HCT116 (cell line): ENCODE measurements at regions not wholly inside any gene's neighbourhood (a gene's known extent, or its start where the extent isn't known, plus 50 kb on each side); places are given as distances from the start of the nearest gene placed in this dataset.

Experiments
- ATAC-seq: fragments of 200-7000 bp; cut with Tn5 transposase; 2 replicates; pipeline ENCODE4 v1.9.1; 2020; ENCODE audit warnings: mild to moderate bottlenecking, moderate library complexity
- BruUV-seq: library from RNA; stranded (reverse); fragments of 400-500 nt; replicated peaks from 2 replicates; lab custom pipeline; 2021; lab: Mats Ljungman, UMichigan
- CTCF ChIA-PET: fragments of 300-600 bp; sonication (Branson Sonifier 250); formaldehyde crosslinking; loops from one replicate; lab custom pipeline; 2021; ENCODE audit warnings: antibody characterized with exemption; lab: Charles Lee
- POLR2A ChIA-PET: fragments of 300-600, 350-600 bp; sonication (Branson Sonifier 250); formaldehyde crosslinking; loops from one replicate; lab custom pipeline; 2021; ENCODE audit warnings: antibody characterized with exemption; lab: Charles Lee
- RAD21 ChIA-PET, 2 experiments: fragments of 300-600 bp; sonication (Branson Sonifier 250); formaldehyde crosslinking; loops; one replicate each; lab custom pipeline; 2023; ENCODE audit warnings: low total read pairs in 2 of 2; ENCODE audit not compliant: uncharacterized antibody in 2 of 2, unreplicated experiment in 2 of 2, low non-redundant PET in 1 of 2; lab: Charles Lee
- DNase-seq: peaks from one replicate; pipeline ENCODE4 v3.0.0-alpha.2; 2010; ENCODE audit warnings: low read depth, low spot score
- H2AFZ ChIP-seq: fragments of 200-600 bp; shearing (Covaris generic), sonication (generic); 2 replicates; pipeline ENCODE4 v1.6.1; 2017; ENCODE audit warnings: low read depth, mixed run types, mixed read lengths, antibody characterized with exemption, low read length; ENCODE audit not compliant: poor library complexity, severe bottlenecking
- H3K27ac ChIP-seq: 2 replicates; pipeline ENCODE4 v1.5.1; 2012; ENCODE audit warnings: low read depth, low read length
- H3K27me3 ChIP-seq: fragments of 200-600 bp; sonication (generic); 2 replicates; pipeline ENCODE4 v1.6.1; 2016; ENCODE audit warnings: mixed run types, low read length, mixed read lengths; ENCODE audit not compliant: insufficient read depth
- H3K36me3 ChIP-seq, 2 experiments: fragments of 200-500 bp in 1 of 2; fragments of 200-600 bp in 1 of 2; sonication (Bioruptor generic) in 1 of 2; sonication (generic) in 1 of 2; 2 replicates each; pipeline versions ENCODE4 v1.5.1 to v1.6.1; 2014 to 2016; ENCODE audit warnings: low read length in 2 of 2, inconsistent platforms in 1 of 2, mixed read lengths in 1 of 2, mixed run types in 1 of 2; ENCODE audit not compliant: insufficient read depth in 2 of 2, control insufficient read depth in 1 of 2
- H3K4me1 ChIP-seq, 2 experiments: fragments of 200-600 bp in 1 of 2; sonication (generic) in 1 of 2; 2 replicates each; pipeline versions ENCODE4 v1.5.1 to v1.6.1; 2012 to 2017; ENCODE audit warnings: low read length in 2 of 2, inconsistent platforms in 1 of 2, mild to moderate bottlenecking in 1 of 2, mixed read lengths in 1 of 2, mixed run types in 1 of 2, moderate library complexity in 1 of 2; ENCODE audit not compliant: insufficient read depth in 2 of 2, control insufficient read depth in 1 of 2
- H3K4me2 ChIP-seq: fragments of 200-600 bp; sonication (generic); 2 replicates; pipeline ENCODE4 v1.6.1; 2017; ENCODE audit warnings: mixed run types, low read length, mixed read lengths
- H3K4me3 ChIP-seq, 2 experiments: fragments of 200-600 bp in 1 of 2; sonication (generic) in 1 of 2; replicated peaks in 1 of 2; 2 replicates each; pipeline ENCODE4 v1.5.1; 2011 to 2016; ENCODE audit warnings: low read length in 2 of 2, control low read depth in 1 of 2, low read depth in 1 of 2, mild to moderate bottlenecking in 1 of 2, mixed read lengths in 1 of 2, mixed run types in 1 of 2
- H3K79me2 ChIP-seq: fragments of 200-600 bp; sonication (generic); 2 replicates; pipeline ENCODE4 v1.6.1; 2017; ENCODE audit warnings: mild to moderate bottlenecking, mixed run types, low read length, moderate library complexity, mixed read lengths; ENCODE audit not compliant: insufficient read depth
- H3K9ac ChIP-seq: fragments of 200-600 bp; sonication (generic); 2 replicates; pipeline ENCODE4 v1.6.1; 2016; ENCODE audit warnings: low read length, mixed read lengths
- H3K9me2 ChIP-seq: fragments of 200-600 bp; sonication (generic), shearing (Covaris generic); 2 replicates; pipeline ENCODE4 v1.6.1; 2017; ENCODE audit warnings: mixed run types, mild to moderate bottlenecking, moderate library complexity; ENCODE audit not compliant: insufficient read depth
- H3K9me3 ChIP-seq, 2 experiments: fragments of 200-500 bp in 1 of 2; fragments of 200-600 bp in 1 of 2; sonication (Bioruptor generic) in 1 of 2; sonication (generic) in 1 of 2; 2 replicates each; pipeline ENCODE4 v1.6.1; 2014 to 2017; ENCODE audit warnings: low read length in 2 of 2, mixed read lengths in 2 of 2, inconsistent platforms in 1 of 2, low read depth in 1 of 2, mild to moderate bottlenecking in 1 of 2, mixed run types in 1 of 2, moderate library complexity in 1 of 2; ENCODE audit not compliant: control insufficient read depth in 1 of 2, insufficient read depth in 1 of 2
- H4K20me1 ChIP-seq: fragments of 200-600 bp; sonication (generic), shearing (Covaris generic); 2 replicates; pipeline ENCODE4 v1.6.1; 2017; ENCODE audit warnings: mixed run types, mild to moderate bottlenecking, moderate library complexity; ENCODE audit not compliant: insufficient read depth
- ELF1 ChIP-seq: IDR thresholded peaks from 2 replicates; pipeline ENCODE4 v1.6.1; 2012; ENCODE audit warnings: low read depth, borderline replicate concordance
- JUND ChIP-seq: IDR thresholded peaks from 2 replicates; pipeline ENCODE4 v1.6.1; 2012
- POLR2AphosphoS5 ChIP-seq: IDR thresholded peaks from 2 replicates; pipeline ENCODE4 v1.6.1; 2011; ENCODE audit warnings: mild to moderate bottlenecking, low read depth, low read length, moderate library complexity
- RAD21 ChIP-seq: IDR thresholded peaks from 2 replicates; pipeline ENCODE4 v1.6.1; 2012; ENCODE audit warnings: low read depth, mild to moderate bottlenecking
- SIN3A ChIP-seq: IDR thresholded peaks from 2 replicates; pipeline ENCODE4 v1.6.1; 2012; ENCODE audit warnings: low read depth
- TCF7L2 ChIP-seq: IDR thresholded peaks from 2 replicates; pipeline ENCODE4 v1.7.0; 2011; ENCODE audit warnings: borderline replicate concordance, inconsistent platforms; ENCODE audit not compliant: insufficient read depth, insufficient read length; ENCODE audit errors: extremely low read depth
- YY1 ChIP-seq: IDR thresholded peaks from 2 replicates; pipeline ENCODE4 v1.6.1; 2011; ENCODE audit warnings: low read length, low read depth, moderate library complexity, mild to moderate bottlenecking; ENCODE audit not compliant: insufficient replicate concordance; ENCODE audit errors: extremely low read depth
- intact Hi-C: fragments of 100-400 bp; cut with micrococcal nuclease; formaldehyde crosslinking; loops from 2 replicates; pipeline ENCODE4 v1.10.0; 2022
- TF ChIP-seq, protein P1 (sequence below): IDR thresholded peaks from 2 replicates; pipeline ENCODE4 v1.6.1; 2012
- TF ChIP-seq, protein P2 (sequence below): IDR thresholded peaks from 2 replicates; pipeline ENCODE4 v1.6.1; 2012
- TF ChIP-seq, protein P3 (sequence below): IDR thresholded peaks from 2 replicates; pipeline ENCODE4 v1.6.1; 2011; ENCODE audit warnings: mild to moderate bottlenecking, low read length, moderate library complexity; ENCODE audit not compliant: insufficient replicate concordance; ENCODE audit errors: extremely low read depth

DNA sequence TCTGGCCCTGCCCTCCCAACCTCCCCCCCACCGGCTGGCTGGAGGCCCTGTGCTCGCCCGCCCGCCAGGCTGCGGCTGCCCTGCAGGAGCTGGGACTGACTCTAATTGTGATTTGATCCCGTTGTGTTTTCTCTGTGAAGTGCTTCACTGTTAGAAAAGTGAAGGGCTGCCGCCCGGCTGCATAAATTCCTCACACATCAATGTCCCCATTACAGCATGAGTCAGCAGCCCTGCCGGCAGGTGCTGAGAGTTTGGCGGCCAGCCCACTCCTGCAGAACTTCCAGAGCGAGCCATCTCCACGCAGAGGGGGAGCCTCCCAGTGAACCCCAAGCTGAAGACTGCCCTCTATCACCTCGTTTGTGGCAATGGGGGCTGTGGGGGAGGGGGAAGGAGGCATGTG is 137.9 kb downstream of the DLL1 start:
- H3K27ac ChIP-seq: peak overlapping the region; percentile 67
- H3K4me1 ChIP-seq: peaks cover 17 to 22% of the 10 kb centered on the region in 2 experiments
- H3K36me3 ChIP-seq: no peaks in the 10 kb centered on the region
- no TSS peak for BruUV-seq
- H2AFZ ChIP-seq: no peak overlapping the region
- ATAC-seq: peak; percentile 88
- H3K4me2 ChIP-seq: peak overlapping the region; percentile 66
- no peak overlapping the region for H3K9ac ChIP-seq
- ChIA-PET RAD21 (interaction anchor here in 1 of 2 experiments (0.6 kb wide), 1 partner anchor 126 kb away, joined by 3 read pairs; no protein-coding TSS in a partner anchor), CTCF (no interaction called here), POLR2A (no interaction called here)
- TF ChIP-seq POLR2AphosphoS5: peak; percentile 39
- TF ChIP-seq JUND: no peak; the same call in none of the 2 replicates
- no peak for TF ChIP-seq ELF1
- TF ChIP-seq, protein P1, sequence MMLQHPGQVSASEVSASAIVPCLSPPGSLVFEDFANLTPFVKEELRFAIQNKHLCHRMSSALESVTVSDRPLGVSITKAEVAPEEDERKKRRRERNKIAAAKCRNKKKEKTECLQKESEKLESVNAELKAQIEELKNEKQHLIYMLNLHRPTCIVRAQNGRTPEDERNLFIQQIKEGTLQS: no peak
- TF ChIP-seq, protein P2, sequence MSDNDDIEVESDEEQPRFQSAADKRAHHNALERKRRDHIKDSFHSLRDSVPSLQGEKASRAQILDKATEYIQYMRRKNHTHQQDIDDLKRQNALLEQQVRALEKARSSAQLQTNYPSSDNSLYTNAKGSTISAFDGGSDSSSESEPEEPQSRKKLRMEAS: peak; percentile 66
- peak; percentile 20; the same call in 1 of the 2 replicates for TF ChIP-seq RAD21
- peak; percentile 58; the same call in 1 of the 2 replicates for TF ChIP-seq SIN3A
- TF ChIP-seq TCF7L2: peak; percentile 72
- TF ChIP-seq YY1: no peak
- TF ChIP-seq, protein P3, sequence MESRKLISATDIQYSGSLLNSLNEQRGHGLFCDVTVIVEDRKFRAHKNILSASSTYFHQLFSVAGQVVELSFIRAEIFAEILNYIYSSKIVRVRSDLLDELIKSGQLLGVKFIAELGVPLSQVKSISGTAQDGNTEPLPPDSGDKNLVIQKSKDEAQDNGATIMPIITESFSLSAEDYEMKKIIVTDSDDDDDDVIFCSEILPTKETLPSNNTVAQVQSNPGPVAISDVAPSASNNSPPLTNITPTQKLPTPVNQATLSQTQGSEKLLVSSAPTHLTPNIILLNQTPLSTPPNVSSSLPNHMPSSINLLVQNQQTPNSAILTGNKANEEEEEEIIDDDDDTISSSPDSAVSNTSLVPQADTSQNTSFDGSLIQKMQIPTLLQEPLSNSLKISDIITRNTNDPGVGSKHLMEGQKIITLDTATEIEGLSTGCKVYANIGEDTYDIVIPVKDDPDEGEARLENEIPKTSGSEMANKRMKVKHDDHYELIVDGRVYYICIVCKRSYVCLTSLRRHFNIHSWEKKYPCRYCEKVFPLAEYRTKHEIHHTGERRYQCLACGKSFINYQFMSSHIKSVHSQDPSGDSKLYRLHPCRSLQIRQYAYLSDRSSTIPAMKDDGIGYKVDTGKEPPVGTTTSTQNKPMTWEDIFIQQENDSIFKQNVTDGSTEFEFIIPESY: no peak
- no peaks in the 10 kb centered on the region for H3K27me3 ChIP-seq
- H3K79me2 ChIP-seq: no peaks in the 10 kb centered on the region
- intact Hi-C loops: no loop called here
- no peaks in the 10 kb centered on the region for H3K9me2 ChIP-seq
- 0 out of 4 replicates have a peak overlapping the region, but pooled peaks of 1 of the 2 experiments have one; percentile 13 for H3K4me3 ChIP-seq
- H3K9me3 ChIP-seq: no peaks in the 10 kb centered on the region
- peak; percentile 63 for DNase-seq
- no peaks in the 10 kb centered on the region for H4K20me1 ChIP-seq
